ENCODE measurements at regions not wholly inside any gene's neighbourhood (a gene's known extent, or its start where the extent isn't known, plus 50 kb on each side); places are given as distances from the start of the nearest gene placed in this dataset.

- DNase-seq: no peak
Measured at GRCh38 chr18:43826215-43826614, 548.9 kb upstream of the SYT4 start.

- DNase-seq: no peak
Measured at GRCh38 chr18:43827311-43827710, 550.0 kb upstream of the SYT4 start.

GRCh38 chr18:43830303-43830702 lies 553.0 kb upstream of the SYT4 start:
- no peak for DNase-seq

- DNase-seq: no peak
Measured at GRCh38 chr18:43830947-43831346, 553.7 kb upstream of the SYT4 start.

DNA sequence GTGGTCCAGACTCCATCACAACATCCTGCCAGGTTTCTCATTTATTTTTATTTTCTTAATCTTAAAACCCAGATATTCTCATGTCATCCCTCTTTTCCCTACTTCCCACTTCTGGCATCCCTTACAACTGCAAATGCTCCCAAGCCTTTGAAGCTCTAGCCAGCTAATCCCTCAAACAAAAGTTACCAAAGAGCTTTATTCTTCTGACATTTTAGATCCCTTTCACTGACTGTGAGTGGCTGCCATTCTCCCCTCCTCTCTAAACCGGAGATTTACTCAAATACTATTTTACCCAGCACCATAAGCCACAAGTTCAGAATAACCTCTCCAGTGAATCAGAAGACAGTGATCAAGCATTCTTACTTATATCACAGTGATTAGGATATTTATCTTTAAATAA lies 569.0 kb upstream of the SYT4 start:
- DNase-seq: no peak

DNA sequence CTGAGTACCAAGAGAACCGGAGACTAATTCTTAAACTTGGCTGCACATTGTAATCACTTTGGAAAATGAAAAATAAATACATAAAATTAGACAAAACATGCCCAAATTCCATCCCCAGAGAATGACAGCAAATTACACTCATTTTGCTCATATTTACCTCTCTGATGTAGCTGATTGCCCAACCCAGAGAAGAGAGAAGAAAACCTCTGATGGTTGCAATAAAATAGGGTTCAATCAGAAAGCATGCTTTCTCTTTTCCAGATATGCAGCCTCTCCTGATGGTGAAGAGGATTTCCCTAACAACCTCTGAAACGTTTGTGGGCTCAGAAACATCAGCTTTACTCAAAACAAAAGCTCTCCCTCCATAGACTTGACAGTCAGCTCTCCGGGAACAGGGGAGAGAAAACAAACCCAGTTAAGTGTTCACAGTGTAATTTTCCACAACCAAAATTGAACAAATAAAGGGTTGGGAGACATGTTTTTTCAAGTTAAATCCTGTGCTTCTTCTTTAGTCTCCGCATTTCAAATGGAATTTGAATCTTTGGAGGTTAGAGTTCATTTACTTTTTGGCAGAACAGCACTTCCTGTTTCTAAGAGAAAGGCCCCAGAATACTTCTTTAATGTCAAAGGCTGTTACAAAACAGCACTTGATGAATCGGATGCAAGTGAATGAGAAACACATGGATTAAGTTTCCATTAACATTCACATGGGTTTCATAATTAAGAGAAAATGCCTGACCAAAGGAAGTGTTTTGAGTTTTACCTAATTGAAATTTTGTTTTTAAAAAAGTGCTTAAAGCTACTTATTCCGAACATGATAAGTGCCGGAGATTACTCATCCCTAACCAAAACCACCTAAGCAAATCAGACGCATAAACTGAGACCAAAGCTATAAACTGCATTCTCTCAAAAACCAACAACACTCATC lies 570.1 kb upstream of the SYT4 start:
- peak; percentile 62 for DNase-seq

DNA sequence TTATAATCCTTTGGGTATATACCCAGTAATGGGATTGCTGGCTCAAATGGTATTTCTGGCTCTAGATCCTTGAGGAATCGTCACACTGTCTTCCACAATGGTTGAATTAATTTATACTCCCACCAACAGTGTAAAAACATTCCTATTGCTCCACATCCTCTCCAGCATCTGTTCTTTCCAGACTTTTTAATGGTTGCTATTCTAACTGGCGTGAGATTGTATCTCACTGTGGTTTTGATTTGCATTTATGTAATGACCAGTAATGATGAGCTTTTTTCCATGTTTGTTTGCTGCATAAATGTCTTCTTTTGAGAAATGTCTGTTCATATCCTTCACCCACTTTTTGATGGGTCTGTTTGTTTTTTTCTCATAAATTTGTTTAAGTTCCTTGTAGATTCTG lies 572.5 kb upstream of the SYT4 start:
- peak; percentile 20 for DNase-seq

GRCh38 chr18:43855376-43855775 lies 578.1 kb upstream of the SYT4 start:
- no peak for DNase-seq

DNA sequence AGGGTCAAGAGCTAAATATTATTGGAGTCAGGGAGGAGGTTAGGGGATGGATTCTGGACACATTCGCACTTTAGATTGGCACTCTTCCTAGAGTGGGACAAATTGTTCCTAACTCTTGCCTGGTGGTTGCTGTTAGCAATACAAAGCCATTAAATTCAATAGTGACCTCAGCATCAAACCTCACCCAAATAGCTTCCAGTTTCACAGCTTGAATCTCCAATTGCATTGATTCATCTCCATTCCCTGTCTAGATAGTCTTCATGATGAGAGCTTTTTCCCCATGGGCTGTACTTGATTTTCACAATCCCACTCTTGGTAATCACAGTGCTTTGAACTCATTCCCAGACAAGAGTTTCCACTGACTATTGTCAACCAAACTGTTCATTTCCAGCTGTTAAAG lies 585.9 kb upstream of the SYT4 start:
- DNase-seq: peak; percentile 27

GRCh38 chr18:43866696-43867095 lies 589.4 kb upstream of the SYT4 start:
- DNase-seq: peak; percentile 35

GRCh38 chr18:43868497-43868995 lies 591.3 kb upstream of the SYT4 start:
- DNase-seq: peak; percentile 48

GRCh38 chr18:43869451-43870008 lies 592.2 kb upstream of the SYT4 start:
- peak; percentile 91 for DNase-seq

GRCh38 chr18:43870626-43871025 lies 593.3 kb upstream of the SYT4 start:
- no peak for DNase-seq

GRCh38 chr18:43875511-43875910 lies 598.2 kb upstream of the SYT4 start:
- peak; percentile 23 for DNase-seq

DNA sequence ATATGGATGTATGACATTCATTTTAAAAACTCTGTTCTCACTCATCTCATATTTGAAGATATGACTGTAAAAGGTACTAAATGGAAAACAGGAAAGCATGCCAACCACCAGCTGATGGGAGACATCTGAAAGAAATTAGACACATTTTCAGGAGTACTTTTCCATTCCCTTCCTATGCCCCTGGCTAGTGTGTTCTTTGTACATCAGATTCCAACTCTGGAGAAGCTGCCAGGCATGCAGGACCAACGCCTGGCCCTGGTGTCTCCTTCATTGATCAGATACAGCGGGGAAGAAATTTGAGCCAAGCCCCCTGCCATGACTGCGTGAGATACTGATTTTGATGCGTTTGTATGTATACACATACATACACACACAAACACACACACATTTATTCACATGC lies 599.0 kb upstream of the SYT4 start:
- DNase-seq: peak; percentile 66

DNA sequence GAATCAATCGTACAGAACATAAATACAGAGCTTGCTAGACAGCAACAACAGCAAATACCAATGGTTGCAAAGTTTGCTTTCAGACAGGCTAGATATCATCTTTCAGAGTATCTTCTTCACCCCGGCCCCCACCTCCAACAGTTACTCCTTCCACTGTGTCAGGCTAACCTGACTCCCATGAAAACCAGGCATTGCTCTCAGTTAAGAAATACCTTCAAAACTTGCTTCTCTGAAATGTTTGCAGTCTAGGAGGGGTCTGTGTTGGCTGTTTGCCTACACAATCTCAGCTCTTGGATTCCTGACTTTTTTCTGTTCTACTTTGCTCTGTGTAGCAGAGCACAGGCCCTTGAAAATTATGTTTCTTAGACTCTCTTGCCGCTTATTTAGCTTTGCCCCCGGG lies 599.5 kb upstream of the SYT4 start:
- peak; percentile 23 for DNase-seq

GRCh38 chr18:43877616-43878321 lies 600.5 kb upstream of the SYT4 start:
- DNase-seq: no peak

GRCh38 chr18:43879415-43879814 lies 602.1 kb upstream of the SYT4 start:
- DNase-seq: peak; percentile 26

GRCh38 chr18:43882358-43883055 lies 605.2 kb upstream of the SYT4 start:
- peak; percentile 35 for DNase-seq

- DNase-seq: no peak
Measured at GRCh38 chr18:43883886-43884285, 606.6 kb upstream of the SYT4 start.

DNA sequence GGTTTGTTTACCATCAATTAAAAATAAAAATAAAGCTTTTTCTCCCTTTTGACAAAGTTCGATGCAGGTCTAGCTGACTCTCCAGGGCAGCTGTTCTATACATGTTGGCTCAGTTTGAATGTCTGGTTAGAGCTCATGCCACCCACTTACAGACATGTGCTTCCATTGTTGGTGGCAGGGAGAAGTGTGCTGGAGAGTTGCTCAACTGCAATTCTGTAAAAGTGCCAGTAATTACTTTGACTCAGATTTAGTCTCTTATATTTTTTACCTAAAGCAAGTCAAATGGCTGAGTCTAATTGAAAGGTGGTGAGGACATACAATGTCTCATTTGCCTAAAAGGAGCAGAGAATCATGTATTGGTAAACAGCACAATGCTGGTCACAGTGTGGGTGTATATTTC lies 609.1 kb upstream of the SYT4 start:
- DNase-seq: no peak

- DNase-seq: no peak
Measured at GRCh38 chr18:43887491-43887890, 610.2 kb upstream of the SYT4 start.

- peak; percentile 20 for DNase-seq
Measured at GRCh38 chr18:43888598-43888997, 611.3 kb upstream of the SYT4 start.
